ENCODE measurements at regions not wholly inside any gene's neighbourhood (a gene's known extent, or its start where the extent isn't known, plus 50 kb on each side); places are given as distances from the start of the nearest gene placed in this dataset.
"Not testable (repeated sequence)": the region's sequence is repeated elsewhere in the genome, so short reads cannot be mapped to it uniquely, and the experiment has no call there.

DNA sequence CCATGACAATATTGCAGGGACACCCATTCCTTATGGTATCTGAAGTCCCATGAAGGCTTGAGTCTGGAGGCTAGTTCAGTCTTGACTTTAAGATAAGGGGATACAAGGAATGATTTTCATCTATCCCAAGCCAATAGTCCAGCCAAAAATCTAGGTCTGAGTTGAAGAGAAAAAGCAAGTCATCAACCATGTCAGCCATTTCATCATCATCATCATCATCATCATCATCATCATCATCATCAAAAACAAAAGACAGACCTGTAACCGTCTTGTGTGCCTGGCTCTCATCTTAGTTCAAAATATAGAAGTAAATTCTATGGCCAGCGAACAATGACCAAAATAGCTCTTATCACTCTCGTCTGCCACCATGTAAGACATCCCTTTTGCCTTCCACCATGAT is 59.5 kb upstream of the FAM90A26 start:
- not testable (repeated sequence) for DNase-seq (ENCODE audit: low read depth in 1 of 2, low spot score in 1 of 2)

DNA sequence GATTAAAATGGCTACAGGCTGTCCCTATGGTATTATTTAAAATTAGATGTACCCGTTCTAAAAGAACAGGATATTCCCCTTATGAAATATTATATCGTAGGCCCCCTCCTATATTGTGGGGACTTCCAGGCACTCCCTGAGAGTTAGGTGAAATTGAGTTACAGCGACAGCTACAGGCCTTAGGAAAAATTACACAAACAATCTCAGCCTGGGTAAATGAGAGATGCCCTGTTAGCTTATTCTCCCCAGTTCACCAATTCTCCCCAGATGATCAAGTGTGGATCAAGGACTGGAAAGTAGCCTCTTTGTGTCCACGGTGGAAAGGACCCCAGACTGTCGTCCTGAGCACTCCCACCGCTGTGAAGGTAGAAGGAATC is 67.1 kb upstream of the FAM90A26 start:
- DNase-seq (ENCODE audit: low read depth in 1 of 2, low spot score in 1 of 2): not testable (repeated sequence)

DNA sequence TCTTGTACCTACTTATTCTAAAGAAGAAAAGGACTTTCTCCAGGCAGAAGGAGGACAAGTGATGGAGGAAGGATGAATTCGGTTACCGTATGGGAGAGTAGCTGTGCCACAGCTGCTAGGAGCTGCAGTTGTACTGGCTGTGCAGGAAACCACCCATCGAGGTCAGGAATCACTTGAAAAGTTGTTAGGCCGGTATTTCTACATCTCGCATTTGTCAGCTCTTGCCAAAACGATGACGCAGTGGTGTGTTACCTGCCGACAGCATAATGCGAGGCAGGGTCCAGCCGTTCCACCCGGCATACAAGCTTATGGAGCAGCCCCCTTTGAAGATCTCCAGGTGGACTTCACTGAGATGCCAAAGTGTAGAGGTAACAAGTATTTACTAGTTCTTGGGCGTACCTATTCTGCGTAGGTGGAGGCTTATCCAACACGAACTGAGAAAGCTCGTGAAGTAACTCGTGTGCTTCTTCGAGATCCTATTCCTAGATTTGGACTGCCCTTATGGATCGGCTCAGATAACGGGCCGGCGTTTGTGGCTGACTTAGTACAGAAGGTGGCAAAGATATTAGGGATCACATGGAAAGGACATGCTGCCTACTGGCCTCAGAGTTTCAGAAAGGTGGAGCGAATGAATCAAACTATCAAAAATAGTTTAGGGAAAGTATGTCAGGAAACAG is 67.6 kb upstream of the FAM90A26 start:
- DNase-seq (ENCODE audit: low read depth in 1 of 2, low spot score in 1 of 2): not testable (repeated sequence)

DNA sequence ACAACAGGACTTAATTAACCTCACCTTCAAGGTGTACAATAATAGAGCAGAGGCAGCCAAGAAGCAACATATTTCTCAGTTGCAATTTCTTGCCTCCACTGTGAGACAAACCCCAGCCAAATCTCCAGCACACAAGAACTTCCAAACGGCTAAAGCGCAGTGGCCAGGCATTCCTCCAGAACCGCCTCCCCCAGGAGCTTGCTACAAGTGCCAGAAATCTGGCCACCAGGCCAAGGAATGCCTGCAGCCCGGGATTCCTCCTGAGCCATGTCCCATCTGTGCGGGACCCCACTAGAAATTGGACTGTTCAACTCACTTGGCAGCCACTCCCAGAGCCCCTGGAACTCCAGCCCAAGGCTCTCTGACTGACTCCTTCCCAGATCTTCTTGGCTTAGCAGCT is 73.9 kb upstream of the FAM90A26 start:
- DNase-seq (ENCODE audit: low read depth in 1 of 2, low spot score in 1 of 2): not testable (repeated sequence)

DNA sequence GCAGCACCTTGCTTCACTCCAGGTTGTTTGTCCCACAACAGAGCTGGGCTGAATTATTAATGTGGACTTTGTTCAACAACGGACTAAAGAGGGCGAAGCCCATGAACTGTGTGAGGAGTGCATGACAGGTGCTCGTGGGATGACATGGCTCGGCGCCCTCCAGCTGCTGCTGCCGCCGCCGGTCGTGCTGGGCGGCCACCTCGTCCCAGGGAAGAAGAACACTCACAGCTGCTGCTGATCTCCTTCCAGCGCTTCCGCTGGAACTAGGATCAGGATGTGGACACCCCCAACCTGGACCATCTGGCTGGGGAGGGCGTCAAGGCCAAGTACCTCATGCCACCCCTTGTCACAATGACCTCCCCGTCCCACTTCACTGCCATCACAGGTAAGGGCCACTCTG is 91.4 kb upstream of the FAM90A26 start:
- not testable (repeated sequence) for DNase-seq (ENCODE audit: low read depth in 1 of 2, low spot score in 1 of 2)

DNA sequence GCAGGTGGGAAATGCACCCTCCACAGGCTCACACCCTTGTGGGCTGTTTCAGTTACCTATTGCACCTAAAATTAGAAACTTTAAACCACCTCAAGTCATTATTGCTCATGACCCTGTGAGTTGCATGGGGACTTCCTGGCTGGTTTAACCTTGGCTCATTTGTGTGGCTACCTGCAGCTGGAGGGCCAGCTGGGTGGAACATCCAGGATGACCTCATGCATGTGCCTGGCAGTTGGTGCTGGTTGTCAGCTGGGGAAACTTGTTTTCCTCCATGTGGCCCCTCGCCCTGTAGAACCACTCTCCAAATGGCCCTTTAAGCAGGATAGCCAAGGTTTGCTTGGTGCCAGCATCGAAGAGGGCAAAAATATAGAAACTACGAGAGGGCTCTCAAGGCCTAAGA is 93.2 kb upstream of the FAM90A26 start:
- DNase-seq (ENCODE audit: low read depth in 1 of 2, low spot score in 1 of 2): not testable (repeated sequence)

DNA sequence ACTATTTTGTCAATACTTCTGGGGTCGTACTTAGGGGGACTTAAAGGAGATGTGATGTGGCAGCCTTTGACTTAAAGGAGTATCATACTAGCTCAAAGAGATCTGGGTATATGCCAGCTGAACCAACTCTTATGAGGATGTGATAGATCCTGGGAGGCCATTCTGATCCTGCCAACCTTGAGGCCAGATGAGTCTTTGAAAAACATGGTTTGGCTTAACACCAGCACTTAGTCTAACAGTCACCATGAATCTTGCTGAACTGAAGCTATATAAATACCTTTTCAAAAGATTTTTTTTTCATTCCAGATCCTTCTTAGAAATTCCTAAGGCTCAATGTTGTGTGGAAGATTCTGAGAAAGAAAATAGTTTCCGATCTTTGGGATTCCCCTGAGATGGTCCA is 93.7 kb upstream of the FAM90A26 start:
- DNase-seq (ENCODE audit: low read depth in 1 of 2, low spot score in 1 of 2): not testable (repeated sequence)

DNA sequence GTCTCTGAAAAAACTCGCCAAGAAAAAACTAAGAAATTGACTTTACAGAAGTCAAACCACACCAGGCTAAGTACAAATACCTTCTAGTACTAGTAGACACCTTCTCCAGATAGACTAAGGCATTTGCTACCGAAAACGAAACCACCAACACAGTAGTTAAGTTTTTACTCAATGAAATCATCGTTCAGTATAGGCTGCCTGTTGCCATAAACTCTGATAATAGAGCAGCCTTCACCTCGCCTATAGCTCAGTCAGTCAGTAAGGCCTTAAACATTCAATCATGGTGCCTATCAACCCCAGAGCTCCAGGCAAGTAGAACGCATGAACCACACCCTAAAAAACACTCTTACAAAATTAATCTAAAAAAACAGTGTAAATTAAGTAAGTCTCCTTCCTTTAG is 96.8 kb upstream of the FAM90A26 start:
- DNase-seq (ENCODE audit: low read depth in 1 of 2, low spot score in 1 of 2): not testable (repeated sequence)

DNA sequence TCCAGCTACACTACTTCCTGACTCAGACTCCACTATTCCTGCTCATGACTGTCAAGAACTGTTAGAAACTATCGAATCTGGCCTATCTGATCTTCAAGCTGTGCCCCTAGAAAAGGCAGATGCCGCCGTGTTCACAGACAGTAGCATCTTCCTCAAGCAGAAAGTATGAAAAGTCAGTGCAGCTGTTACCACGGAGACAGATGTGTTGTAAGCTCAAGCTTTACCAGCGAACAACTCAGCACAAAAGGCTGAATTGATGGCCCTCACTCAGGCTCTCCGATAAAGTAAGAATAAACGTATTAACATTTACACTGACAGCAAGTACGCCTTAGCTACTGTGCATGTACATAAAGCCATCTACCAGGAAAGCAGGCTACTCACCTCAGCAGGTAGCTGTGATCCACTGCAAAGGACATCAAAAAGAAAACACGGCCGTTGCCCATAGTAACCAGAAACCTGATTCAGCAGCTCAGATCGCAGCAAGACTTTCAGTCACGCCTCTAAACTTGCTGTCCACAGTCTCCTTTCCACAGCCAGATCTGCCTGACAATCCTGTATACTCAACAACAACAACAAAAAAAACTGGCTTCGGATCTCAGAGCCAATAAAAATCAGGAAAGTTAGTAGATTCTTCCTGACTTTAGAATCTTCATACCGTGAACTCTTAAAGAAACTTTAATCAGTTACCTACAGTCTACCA is 97.5 kb upstream of the FAM90A26 start:
- not testable (repeated sequence) for DNase-seq (ENCODE audit: low read depth in 1 of 2, low spot score in 1 of 2)

DNA sequence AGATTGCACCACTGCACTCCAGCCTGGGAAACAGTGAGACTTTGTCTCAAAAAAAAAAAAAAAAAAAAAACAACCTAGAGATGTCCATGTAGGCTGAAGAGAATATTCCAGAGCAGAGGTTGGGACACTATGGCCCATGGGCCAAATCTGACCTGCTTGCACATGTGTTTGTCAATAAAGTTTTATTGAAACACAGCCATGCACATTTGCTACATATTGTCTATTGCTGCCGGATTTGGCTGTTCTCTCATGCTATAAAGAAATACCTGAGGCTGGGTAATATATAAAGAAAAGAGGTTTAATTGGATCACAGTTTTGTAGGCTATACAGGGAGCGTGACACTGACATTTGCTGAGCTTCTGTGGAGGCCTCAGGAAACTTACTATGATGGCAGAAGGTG is 102.3 kb upstream of the FAM90A26 start:
- not testable (repeated sequence) for DNase-seq (ENCODE audit: low read depth in 1 of 2, low spot score in 1 of 2)

DNA sequence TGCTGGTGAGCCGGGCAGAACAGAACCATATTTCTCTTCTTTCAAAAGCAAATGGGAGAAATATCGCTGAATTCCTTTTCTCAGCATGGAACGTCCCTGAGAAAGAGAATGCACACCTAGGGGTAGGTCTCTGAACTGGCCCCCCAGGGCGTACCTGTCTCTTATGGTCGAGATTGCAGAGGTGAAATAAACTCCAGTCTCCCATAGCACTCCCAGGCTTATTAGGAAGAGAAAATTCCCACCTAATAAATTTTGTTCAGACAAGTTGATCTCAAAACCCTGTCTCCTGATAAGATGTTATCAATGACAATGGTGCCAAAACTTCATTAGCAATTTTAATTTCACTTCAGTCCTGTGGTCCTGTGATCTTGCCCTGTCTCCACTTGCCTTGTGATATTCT is 106.6 kb upstream of the FAM90A26 start:
- not testable (repeated sequence) for DNase-seq (ENCODE audit: low read depth in 1 of 2, low spot score in 1 of 2)

DNA sequence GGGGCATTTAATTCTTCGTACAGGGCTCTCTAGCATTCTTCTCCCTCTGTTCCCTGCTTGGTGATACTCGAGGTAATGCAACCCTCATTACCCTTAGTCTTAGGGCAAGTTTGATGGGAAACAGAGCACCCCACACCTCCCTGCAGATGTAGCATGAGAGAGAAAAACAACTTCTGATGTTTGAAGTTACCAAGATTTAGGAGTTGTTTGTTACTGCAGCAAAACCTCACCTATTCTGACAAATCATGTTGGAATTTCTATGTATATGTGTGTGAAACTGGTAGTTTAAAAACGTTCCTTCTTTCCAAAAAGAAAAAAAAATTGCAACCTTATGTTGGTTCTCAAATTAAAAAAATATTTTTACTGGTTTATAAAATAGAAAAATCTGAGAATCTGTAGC is 145.3 kb upstream of the FAM90A26 start:
- DNase-seq (ENCODE audit: low read depth in 1 of 2, low spot score in 1 of 2): not testable (repeated sequence)

DNA sequence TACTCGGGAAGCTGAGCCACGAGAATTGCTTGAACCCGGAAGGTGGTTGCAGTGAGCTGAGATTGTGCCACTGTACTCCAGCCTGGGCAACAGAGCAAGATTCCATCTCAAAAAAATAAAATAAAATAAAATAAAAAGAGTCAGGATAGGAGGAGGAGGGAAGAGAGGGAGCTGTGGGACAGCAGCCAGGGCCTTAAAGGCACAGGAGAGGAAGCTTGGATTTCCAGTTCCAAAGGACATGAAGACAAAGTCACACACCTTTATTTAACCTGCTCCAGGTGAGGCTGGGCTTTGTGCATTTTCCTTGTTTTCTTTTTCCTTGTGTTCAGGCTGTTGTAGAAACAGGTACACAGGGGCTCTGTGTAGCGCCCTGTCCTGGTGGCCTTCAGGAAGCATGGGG is 138.2 kb upstream of the HMX1 start:
- DNase-seq (ENCODE audit: low read depth in 1 of 2, low spot score in 1 of 2): not testable (repeated sequence)

DNA sequence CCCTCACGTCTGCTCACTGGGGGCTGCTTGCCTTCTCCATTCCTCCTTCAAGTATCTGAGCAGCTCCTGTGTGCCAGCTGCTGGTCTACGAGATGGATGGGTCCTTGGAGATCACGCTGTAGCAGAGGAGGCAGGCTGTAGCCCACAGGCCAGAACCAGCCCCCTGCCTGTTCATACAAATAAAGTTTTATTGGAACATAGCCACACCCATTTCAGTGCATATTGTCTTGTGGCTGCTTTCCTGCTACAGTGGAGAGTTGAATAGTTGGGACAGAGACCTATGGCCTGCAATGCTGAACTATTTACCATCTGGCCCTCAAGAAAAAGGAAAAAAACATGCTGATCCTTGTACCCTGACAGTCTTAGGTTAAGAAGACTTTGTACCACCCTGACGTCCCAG is 136.8 kb upstream of the HMX1 start:
- not testable (repeated sequence) for DNase-seq (ENCODE audit: low read depth in 1 of 2, low spot score in 1 of 2)

DNA sequence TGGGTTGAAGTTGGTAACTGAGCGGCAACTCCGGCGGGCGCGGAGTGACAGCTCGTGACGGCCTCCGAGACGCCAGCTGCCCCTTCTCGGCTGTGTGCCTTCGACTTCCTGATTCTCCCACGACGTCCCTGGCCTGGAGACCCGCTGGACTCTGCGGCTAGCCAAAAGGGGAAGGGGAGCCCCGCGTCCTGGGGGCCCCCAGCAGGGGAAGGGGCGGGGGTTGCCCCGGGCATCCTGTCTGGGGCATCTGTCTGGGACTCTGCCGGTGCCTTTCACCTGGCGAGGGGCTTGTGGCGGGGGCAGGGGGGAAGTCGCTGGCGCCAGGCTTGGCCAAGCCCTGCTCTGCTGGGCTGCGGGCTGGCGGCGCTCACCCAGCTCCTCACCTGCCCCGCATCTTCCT is 129.5 kb upstream of the HMX1 start:
- DNase-seq (ENCODE audit: low read depth in 1 of 2, low spot score in 1 of 2): not testable (repeated sequence)

DNA sequence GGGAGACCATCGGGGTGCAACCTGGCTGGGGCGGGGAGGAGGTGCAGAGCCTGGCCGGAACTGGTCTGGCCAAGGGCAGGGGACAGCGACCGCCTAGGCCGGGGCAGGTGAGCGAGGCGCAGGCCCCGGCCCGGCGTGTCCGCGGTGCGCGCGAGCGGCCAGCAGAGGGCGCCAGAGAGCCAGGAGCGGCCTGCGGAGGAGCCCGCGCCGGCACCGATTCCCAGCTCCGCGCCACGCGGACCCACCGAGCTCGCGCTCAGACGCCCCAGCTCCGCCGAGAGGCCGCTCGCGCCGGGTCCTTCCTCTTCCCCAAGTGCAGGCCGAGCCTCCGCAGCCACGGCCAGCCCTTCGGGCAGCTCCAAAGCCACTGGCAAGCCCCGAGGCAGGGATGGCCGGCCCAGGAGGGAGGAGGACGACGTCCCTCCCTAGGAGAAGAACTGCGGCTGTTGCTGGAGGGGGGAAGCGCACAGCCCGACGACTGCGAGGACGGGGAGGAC is 128.9 kb upstream of the HMX1 start:
- peak; percentile 10 to 50 for DNase-seq (ENCODE audit: low read depth in 1 of 2, low spot score in 1 of 2)

DNA sequence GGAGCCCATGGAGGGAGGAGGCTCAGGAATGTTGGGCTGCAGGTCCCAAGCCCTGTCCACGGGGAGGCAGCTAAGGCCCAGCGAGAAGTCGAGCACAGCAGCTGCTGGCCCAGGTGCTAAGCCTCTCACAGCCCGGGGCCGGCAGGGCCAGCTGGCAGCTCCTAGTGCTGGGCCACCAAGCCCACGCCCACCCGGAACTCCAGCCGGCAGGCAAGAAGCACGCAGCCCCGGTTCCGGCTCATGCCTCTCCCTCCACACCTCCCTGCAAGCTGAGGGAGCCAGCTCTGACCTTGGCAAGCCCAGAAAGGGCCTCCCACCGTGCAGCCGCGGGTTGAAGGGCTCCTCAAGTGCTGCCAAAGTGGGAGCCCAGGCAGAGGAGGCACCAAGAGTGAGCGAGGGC is 121.3 kb upstream of the HMX1 start:
- DNase-seq (ENCODE audit: low read depth in 1 of 2, low spot score in 1 of 2): not testable (repeated sequence)

DNA sequence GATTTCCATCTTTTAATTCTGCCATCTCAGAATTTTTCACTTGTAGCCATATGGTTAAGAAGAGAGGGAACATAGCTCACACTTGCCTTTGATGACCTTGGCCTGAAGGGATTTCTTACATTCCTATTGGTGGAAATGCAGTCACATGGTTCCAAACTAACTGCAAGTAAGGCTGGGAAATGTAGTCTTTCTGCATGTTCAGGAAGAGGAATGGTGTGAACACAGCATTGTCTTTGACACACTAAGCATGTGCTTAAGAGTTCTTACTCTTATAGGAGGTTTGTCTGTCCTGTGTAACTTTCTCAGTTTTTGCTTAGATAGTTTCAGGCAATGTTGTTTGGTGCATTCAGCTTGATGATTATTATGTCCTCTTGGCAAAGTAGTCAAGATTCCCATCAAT is 119.8 kb upstream of the HMX1 start:
- DNase-seq (ENCODE audit: low read depth in 1 of 2, low spot score in 1 of 2): not testable (repeated sequence)

DNA sequence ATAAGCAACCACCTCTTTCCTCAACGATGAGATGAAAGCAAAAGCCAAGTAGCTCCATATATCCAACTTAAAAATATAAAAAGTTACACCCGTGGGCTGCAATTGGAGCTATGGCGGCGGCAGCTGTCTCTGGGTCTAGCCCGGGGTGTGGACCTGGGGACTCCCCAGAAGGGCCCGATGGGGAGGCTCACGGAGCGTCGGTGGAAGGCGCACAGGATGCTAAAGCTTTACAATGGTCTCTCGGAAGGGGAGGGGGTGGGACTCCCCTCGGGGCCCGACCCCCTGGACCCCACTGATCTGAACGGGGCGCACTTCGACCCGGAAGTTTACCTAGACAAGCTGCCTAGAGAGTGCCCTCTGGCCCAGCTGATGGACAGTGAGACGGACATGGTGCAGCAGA is 118.7 kb upstream of the HMX1 start:
- DNase-seq (ENCODE audit: low read depth in 1 of 2, low spot score in 1 of 2): not testable (repeated sequence)

DNA sequence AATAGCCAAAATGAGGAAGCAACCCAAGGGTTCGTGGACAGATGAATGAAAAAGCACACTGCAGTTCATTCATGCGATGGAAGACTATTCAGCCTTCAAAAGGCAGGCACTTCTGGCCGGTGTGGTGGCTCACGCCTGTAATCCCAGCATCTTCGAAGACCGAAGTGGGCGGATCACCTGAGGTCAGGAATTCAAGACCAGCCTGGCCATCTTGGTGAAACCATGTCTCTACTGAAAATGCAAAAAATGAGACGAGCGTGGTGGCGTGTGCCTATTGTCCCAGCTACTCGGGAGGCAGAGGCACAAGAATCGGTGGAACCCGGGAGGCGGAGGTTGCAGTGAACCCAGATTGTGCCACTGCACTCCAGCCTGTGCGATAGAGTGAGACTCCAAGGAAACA is 114.1 kb upstream of the HMX1 start:
- not testable (repeated sequence) for DNase-seq (ENCODE audit: low read depth in 1 of 2, low spot score in 1 of 2)

DNA sequence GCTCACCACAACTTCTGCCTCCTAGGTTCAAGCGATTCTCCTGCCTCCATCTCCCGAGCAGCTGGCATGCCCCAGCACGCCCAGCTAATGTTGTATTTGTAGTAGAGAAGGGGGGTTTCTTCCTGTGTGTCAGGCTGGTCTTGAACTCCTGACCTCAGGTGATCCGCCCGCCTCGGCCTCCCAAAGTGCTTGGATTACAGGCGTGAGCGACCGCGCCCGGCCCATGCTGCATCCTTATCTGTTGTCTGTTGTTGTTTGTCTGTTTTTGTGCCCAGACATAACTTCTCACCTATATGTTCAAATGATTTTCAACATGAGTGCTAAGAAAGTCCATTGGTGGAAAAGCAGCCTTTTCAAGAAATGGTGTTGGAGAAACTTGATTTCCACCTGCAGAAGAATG is 113.0 kb upstream of the HMX1 start:
- not testable (repeated sequence) for DNase-seq (ENCODE audit: low read depth in 1 of 2, low spot score in 1 of 2)

DNA sequence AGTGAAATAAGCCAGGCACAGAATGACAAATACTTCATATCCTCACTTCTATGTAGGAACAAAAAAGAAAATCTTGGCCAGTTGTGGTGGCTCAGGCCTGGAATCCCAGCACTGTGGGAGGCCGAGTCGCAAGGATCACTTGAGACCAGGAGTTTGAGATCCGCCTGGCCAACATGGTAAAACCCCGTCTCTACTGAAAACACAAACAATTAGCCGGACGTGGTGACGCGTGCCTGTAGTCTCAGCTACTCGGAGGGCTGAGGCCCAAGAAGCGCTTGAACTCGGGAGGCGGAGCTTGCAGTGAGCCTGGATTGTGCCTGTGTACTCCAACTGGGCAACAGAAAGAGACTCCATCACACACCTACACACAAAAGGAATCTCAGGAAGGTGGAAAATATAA is 112.3 kb upstream of the HMX1 start:
- DNase-seq (ENCODE audit: low read depth in 1 of 2, low spot score in 1 of 2): not testable (repeated sequence)
